HepG2 (cell line): ENCODE measurements at regions not wholly inside any gene's neighbourhood (a gene's known extent, or its start where the extent isn't known, plus 50 kb on each side); places are given as distances from the start of the nearest gene placed in this dataset.

ENCODE experiments used
- ARID5B ChIP-seq: IDR thresholded peaks from 2 replicates; pipeline ENCODE4 v1.4.0; 2020; ENCODE audit warnings: mild to moderate bottlenecking, missing genetic modification reagents
- BHLHE40 ChIP-seq: IDR thresholded peaks from 2 replicates; pipeline ENCODE4 v1.6.1; 2011; ENCODE audit warnings: low read length, improper control_type of control experiment
- CC2D1A ChIP-seq: sonication (generic); formaldehyde crosslinking; IDR thresholded peaks from 2 replicates; pipeline ENCODE4 v1.8.1; 2023; ENCODE audit warnings: mild to moderate bottlenecking, missing genetic modification reagents
- E2F2 ChIP-seq: sonication (generic); formaldehyde crosslinking; IDR thresholded peaks from 2 replicates; pipeline ENCODE4 v1.4.0; 2020; ENCODE audit warnings: missing genetic modification reagents, borderline replicate concordance
- KDM3A ChIP-seq: IDR thresholded peaks from 2 replicates; pipeline ENCODE4 v1.6.1; 2018; ENCODE audit warnings: low read depth, missing compliant biosample characterization
- MLLT10 ChIP-seq: sonication (generic); formaldehyde crosslinking; IDR thresholded peaks from 2 replicates; pipeline ENCODE4 v1.4.0; 2020; ENCODE audit warnings: missing genetic modification reagents
- RERE ChIP-seq: IDR thresholded peaks from 2 replicates; pipeline ENCODE4 v1.6.1; 2016; ENCODE audit warnings: low read depth, missing genetic modification reagents, missing compliant biosample characterization
- SAP130 ChIP-seq: IDR thresholded peaks from 2 replicates; pipeline ENCODE4 v1.6.1; 2016; ENCODE audit warnings: low read depth
- SOX13 ChIP-seq, 3 experiments: fragments of 450-650 bp in 1 of 3; sonication (generic) in 1 of 3; formaldehyde crosslinking in 1 of 3; IDR thresholded peaks in 2 of 3; conservative IDR thresholded peaks in 1 of 3; 2 replicates each; pipeline versions ENCODE4 v1.5.0 to v1.6.1; 2016 to 2020; ENCODE audit warnings: antibody characterized with exemption in 1 of 3, mild to moderate bottlenecking in 1 of 3, missing compliant biosample characterization in 1 of 3, missing genetic modification reagents in 1 of 3, moderate library complexity in 1 of 3
- SRSF1 ChIP-seq: fragments of 200-400 bp; formaldehyde crosslinking; optimal IDR thresholded peaks from 2 replicates; pipeline ENCODE3; 2017; ENCODE audit warnings: mild to moderate bottlenecking, low read depth, low read length, moderate library complexity
- TSC22D2 ChIP-seq: sonication (generic); formaldehyde crosslinking; IDR thresholded peaks from 2 replicates; pipeline ENCODE4 v1.5.1; 2020; ENCODE audit warnings: missing genetic modification reagents, mild to moderate bottlenecking, borderline replicate concordance
- ZBTB44 ChIP-seq: sonication (generic); formaldehyde crosslinking; IDR thresholded peaks from 2 replicates; pipeline ENCODE4 v1.4.0; 2020; ENCODE audit warnings: missing genetic modification reagents
- ZEB1 ChIP-seq: IDR thresholded peaks from 2 replicates; pipeline ENCODE4 v1.6.1; 2012; ENCODE audit warnings: mild to moderate bottlenecking, low read depth, inconsistent platforms; ENCODE audit not compliant: insufficient replicate concordance
- ZFP41 ChIP-seq: sonication (generic); formaldehyde crosslinking; IDR thresholded peaks from 2 replicates; pipeline ENCODE4 v1.4.0; 2020; ENCODE audit warnings: mild to moderate bottlenecking, missing genetic modification reagents, borderline replicate concordance
- ZNF446 ChIP-seq: sonication (generic); formaldehyde crosslinking; IDR thresholded peaks from 2 replicates; pipeline ENCODE4 v1.5.0; 2020; ENCODE audit warnings: mild to moderate bottlenecking, missing genetic modification reagents

GRCh38 chrX:10939424-10939823, 171.7 kb upstream of the HCCS start (continued):
- no peak for TF ChIP-seq RERE (CRISPR knock-in tag)
- no peak for TF ChIP-seq ZNF446 (CRISPR knock-in tag)
- TF ChIP-seq ZBTB44 (CRISPR knock-in tag) = no peak
- no peak for TF ChIP-seq MLLT10 (CRISPR knock-in tag)
- TF ChIP-seq TSC22D2 (CRISPR knock-in tag) = no peak
- peak; percentile 67 for TF ChIP-seq BHLHE40
- no peak for TF ChIP-seq SRSF1
- no peak for TF ChIP-seq CC2D1A (CRISPR knock-in tag)
- TF ChIP-seq ZFP41 (CRISPR knock-in tag) = no peak
- no peak for TF ChIP-seq KDM3A (CRISPR knock-in tag)
- no peak for TF ChIP-seq SAP130 (CRISPR knock-in tag)
- no peak for TF ChIP-seq ZEB1
- TF ChIP-seq E2F2 (CRISPR knock-in tag) = no peak
- no peak for TF ChIP-seq SOX13 (IDR thresholded peaks at IDR 0.05)
- 0 out of 4 replicates have a peak, but pooled peaks of 1 of the 2 experiments have one; percentile 4 for TF ChIP-seq SOX13 (CRISPR knock-in tag; conservative IDR thresholded peaks at IDR 0.05 in 1 of 2, IDR thresholded peaks at IDR 0.05 in 1 of 2)
- peak; percentile 43; the same call in 1 of the 2 replicates for TF ChIP-seq ARID5B
